HCT116 (cell line): ENCODE measurements at regions not wholly inside any gene's neighbourhood (a gene's known extent, or its start where the extent isn't known, plus 50 kb on each side); places are given as distances from the start of the nearest gene placed in this dataset.

Experiments
- ATAC-seq: fragments of 200-7000 bp; cut with Tn5 transposase; 2 replicates; pipeline ENCODE4 v1.9.1; 2020; ENCODE audit warnings: mild to moderate bottlenecking, moderate library complexity
- BruUV-seq: library from RNA; stranded (reverse); fragments of 400-500 nt; replicated peaks from 2 replicates; lab custom pipeline; 2021; lab: Mats Ljungman, UMichigan
- CTCF ChIA-PET: fragments of 300-600 bp; sonication (Branson Sonifier 250); formaldehyde crosslinking; loops from one replicate; lab custom pipeline; 2021; ENCODE audit warnings: antibody characterized with exemption; lab: Charles Lee
- POLR2A ChIA-PET: fragments of 300-600, 350-600 bp; sonication (Branson Sonifier 250); formaldehyde crosslinking; loops from one replicate; lab custom pipeline; 2021; ENCODE audit warnings: antibody characterized with exemption; lab: Charles Lee
- RAD21 ChIA-PET, 2 experiments: fragments of 300-600 bp; sonication (Branson Sonifier 250); formaldehyde crosslinking; loops; one replicate each; lab custom pipeline; 2023; ENCODE audit warnings: low total read pairs in 2 of 2; ENCODE audit not compliant: uncharacterized antibody in 2 of 2, unreplicated experiment in 2 of 2, low non-redundant PET in 1 of 2; lab: Charles Lee
- DNase-seq: peaks from one replicate; pipeline ENCODE4 v3.0.0-alpha.2; 2010; ENCODE audit warnings: low read depth, low spot score
- H2AFZ ChIP-seq: fragments of 200-600 bp; shearing (Covaris generic), sonication (generic); 2 replicates; pipeline ENCODE4 v1.6.1; 2017; ENCODE audit warnings: low read depth, mixed run types, mixed read lengths, antibody characterized with exemption, low read length; ENCODE audit not compliant: poor library complexity, severe bottlenecking
- H3K27ac ChIP-seq: 2 replicates; pipeline ENCODE4 v1.5.1; 2012; ENCODE audit warnings: low read depth, low read length
- H3K27me3 ChIP-seq: fragments of 200-600 bp; sonication (generic); 2 replicates; pipeline ENCODE4 v1.6.1; 2016; ENCODE audit warnings: mixed run types, low read length, mixed read lengths; ENCODE audit not compliant: insufficient read depth
- H3K36me3 ChIP-seq, 2 experiments: fragments of 200-500 bp in 1 of 2; fragments of 200-600 bp in 1 of 2; sonication (Bioruptor generic) in 1 of 2; sonication (generic) in 1 of 2; 2 replicates each; pipeline versions ENCODE4 v1.5.1 to v1.6.1; 2014 to 2016; ENCODE audit warnings: low read length in 2 of 2, inconsistent platforms in 1 of 2, mixed read lengths in 1 of 2, mixed run types in 1 of 2; ENCODE audit not compliant: insufficient read depth in 2 of 2, control insufficient read depth in 1 of 2
- H3K4me1 ChIP-seq, 2 experiments: fragments of 200-600 bp in 1 of 2; sonication (generic) in 1 of 2; 2 replicates each; pipeline versions ENCODE4 v1.5.1 to v1.6.1; 2012 to 2017; ENCODE audit warnings: low read length in 2 of 2, inconsistent platforms in 1 of 2, mild to moderate bottlenecking in 1 of 2, mixed read lengths in 1 of 2, mixed run types in 1 of 2, moderate library complexity in 1 of 2; ENCODE audit not compliant: insufficient read depth in 2 of 2, control insufficient read depth in 1 of 2
- H3K4me2 ChIP-seq: fragments of 200-600 bp; sonication (generic); 2 replicates; pipeline ENCODE4 v1.6.1; 2017; ENCODE audit warnings: mixed run types, low read length, mixed read lengths
- H3K4me3 ChIP-seq, 2 experiments: fragments of 200-600 bp in 1 of 2; sonication (generic) in 1 of 2; replicated peaks in 1 of 2; 2 replicates each; pipeline ENCODE4 v1.5.1; 2011 to 2016; ENCODE audit warnings: low read length in 2 of 2, control low read depth in 1 of 2, low read depth in 1 of 2, mild to moderate bottlenecking in 1 of 2, mixed read lengths in 1 of 2, mixed run types in 1 of 2
- H3K79me2 ChIP-seq: fragments of 200-600 bp; sonication (generic); 2 replicates; pipeline ENCODE4 v1.6.1; 2017; ENCODE audit warnings: mild to moderate bottlenecking, mixed run types, low read length, moderate library complexity, mixed read lengths; ENCODE audit not compliant: insufficient read depth
- H3K9ac ChIP-seq: fragments of 200-600 bp; sonication (generic); 2 replicates; pipeline ENCODE4 v1.6.1; 2016; ENCODE audit warnings: low read length, mixed read lengths
- H3K9me2 ChIP-seq: fragments of 200-600 bp; sonication (generic), shearing (Covaris generic); 2 replicates; pipeline ENCODE4 v1.6.1; 2017; ENCODE audit warnings: mixed run types, mild to moderate bottlenecking, moderate library complexity; ENCODE audit not compliant: insufficient read depth
- H3K9me3 ChIP-seq, 2 experiments: fragments of 200-500 bp in 1 of 2; fragments of 200-600 bp in 1 of 2; sonication (Bioruptor generic) in 1 of 2; sonication (generic) in 1 of 2; 2 replicates each; pipeline ENCODE4 v1.6.1; 2014 to 2017; ENCODE audit warnings: low read length in 2 of 2, mixed read lengths in 2 of 2, inconsistent platforms in 1 of 2, low read depth in 1 of 2, mild to moderate bottlenecking in 1 of 2, mixed run types in 1 of 2, moderate library complexity in 1 of 2; ENCODE audit not compliant: control insufficient read depth in 1 of 2, insufficient read depth in 1 of 2
- H4K20me1 ChIP-seq: fragments of 200-600 bp; sonication (generic), shearing (Covaris generic); 2 replicates; pipeline ENCODE4 v1.6.1; 2017; ENCODE audit warnings: mixed run types, mild to moderate bottlenecking, moderate library complexity; ENCODE audit not compliant: insufficient read depth
- CBX3 ChIP-seq: IDR thresholded peaks from 2 replicates; pipeline ENCODE4 v1.6.1; 2012; ENCODE audit warnings: low read depth
- ELF1 ChIP-seq: IDR thresholded peaks from 2 replicates; pipeline ENCODE4 v1.6.1; 2012; ENCODE audit warnings: low read depth, borderline replicate concordance
- EZH2phosphoT487 ChIP-seq: fragments of 200-600 bp; IDR thresholded peaks from 2 replicates; pipeline ENCODE4 v1.6.1; 2018; ENCODE audit warnings: antibody characterized with exemption, borderline replicate concordance
- FOSL1 ChIP-seq: IDR thresholded peaks from 2 replicates; pipeline ENCODE4 v1.6.1; 2012; ENCODE audit warnings: low read depth
- JUND ChIP-seq: IDR thresholded peaks from 2 replicates; pipeline ENCODE4 v1.6.1; 2012
- POLR2A ChIP-seq: IDR thresholded peaks from 2 replicates; pipeline ENCODE4 v1.7.0; 2011; ENCODE audit warnings: borderline replicate concordance; ENCODE audit not compliant: insufficient read depth, insufficient read length; ENCODE audit errors: extremely low read depth
- POLR2AphosphoS5 ChIP-seq: IDR thresholded peaks from 2 replicates; pipeline ENCODE4 v1.6.1; 2011; ENCODE audit warnings: mild to moderate bottlenecking, low read depth, low read length, moderate library complexity
- RAD21 ChIP-seq: IDR thresholded peaks from 2 replicates; pipeline ENCODE4 v1.6.1; 2012; ENCODE audit warnings: low read depth, mild to moderate bottlenecking
- SP1 ChIP-seq: IDR thresholded peaks from 2 replicates; pipeline ENCODE4 v1.6.1; 2012; ENCODE audit warnings: low read depth
- SRF ChIP-seq: IDR thresholded peaks from 2 replicates; pipeline ENCODE4 v1.6.1; 2012; ENCODE audit warnings: low read depth
- TCF7L2 ChIP-seq: IDR thresholded peaks from 2 replicates; pipeline ENCODE4 v1.7.0; 2011; ENCODE audit warnings: borderline replicate concordance, inconsistent platforms; ENCODE audit not compliant: insufficient read depth, insufficient read length; ENCODE audit errors: extremely low read depth
- YY1 ChIP-seq: IDR thresholded peaks from 2 replicates; pipeline ENCODE4 v1.6.1; 2011; ENCODE audit warnings: low read length, low read depth, moderate library complexity, mild to moderate bottlenecking; ENCODE audit not compliant: insufficient replicate concordance; ENCODE audit errors: extremely low read depth
- ZFX ChIP-seq: fragments of 450-650 bp; IDR thresholded peaks from 2 replicates; pipeline ENCODE4 v1.6.1; 2017
- ZNF274 ChIP-seq: fragments of 200-500 bp; sonication (Bioruptor generic); IDR thresholded peaks from 2 replicates; pipeline ENCODE4 v1.6.1; 2014; ENCODE audit warnings: mild to moderate bottlenecking, low read depth, low read length, inconsistent platforms
- intact Hi-C: fragments of 100-400 bp; cut with micrococcal nuclease; formaldehyde crosslinking; loops from 2 replicates; pipeline ENCODE4 v1.10.0; 2022
- TF ChIP-seq, protein P1 (sequence below), 3 experiments: fragments of 200-600 bp in 1 of 3; sonication (generic) in 1 of 3; IDR thresholded peaks in 2 of 3; conservative IDR thresholded peaks in 1 of 3; 2 replicates each; pipeline ENCODE4 v1.5.1; 2012 to 2017; ENCODE audit warnings: low read depth in 2 of 3, low read length in 2 of 3, antibody characterized with exemption in 1 of 3, borderline replicate concordance in 1 of 3, control low read depth in 1 of 3, mild to moderate bottlenecking in 1 of 3, mixed read lengths in 1 of 3, mixed run types in 1 of 3, moderate library complexity in 1 of 3; ENCODE audit not compliant: insufficient read depth in 1 of 3
- TF ChIP-seq, protein P2 (sequence below): IDR thresholded peaks from 2 replicates; pipeline ENCODE4 v1.6.1; 2012
- TF ChIP-seq, protein P3 (sequence below): IDR thresholded peaks from 2 replicates; pipeline ENCODE4 v1.6.1; 2012; ENCODE audit warnings: low read depth

DNA sequence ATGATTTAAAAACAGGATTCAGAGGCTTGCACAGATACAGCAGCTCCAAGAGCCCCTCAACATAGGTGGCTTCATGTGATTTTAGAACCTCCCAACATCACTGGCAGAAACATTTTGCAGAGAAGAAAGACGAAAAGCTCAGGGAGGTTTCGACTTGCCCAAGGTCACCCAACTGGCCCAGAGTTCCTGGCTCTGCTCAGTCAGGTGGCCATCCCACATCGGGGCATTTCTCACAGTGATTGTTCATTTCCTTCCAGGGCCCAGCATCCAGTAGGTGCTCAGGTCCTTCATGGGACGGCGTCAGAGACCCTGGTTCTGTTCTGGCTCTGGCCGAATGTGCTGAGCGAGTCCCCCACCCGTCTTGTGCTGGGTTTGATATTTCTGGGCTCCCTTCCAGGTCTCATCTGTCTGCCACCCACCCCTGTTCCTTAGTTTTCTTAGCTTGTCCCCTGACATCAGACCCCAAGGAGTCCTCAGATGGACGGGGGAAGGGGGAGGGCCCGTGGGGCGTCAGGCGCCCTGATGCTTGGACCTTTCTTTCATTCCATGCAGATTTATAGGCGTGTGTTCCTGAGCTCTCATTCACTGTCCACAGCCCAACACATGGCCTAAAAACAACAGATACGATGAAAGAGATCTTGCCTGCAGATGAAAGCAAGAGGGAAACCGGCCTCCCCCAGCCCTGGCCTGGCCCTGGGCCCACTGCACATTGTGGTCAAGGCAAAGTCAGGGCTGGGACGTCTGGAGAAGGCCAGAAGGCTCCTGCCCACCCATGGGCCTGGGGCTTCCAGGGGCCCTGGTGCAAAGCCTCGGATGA lies 123.1 kb upstream of the ZBTB40 start (continued):
- TF ChIP-seq, protein P1, sequence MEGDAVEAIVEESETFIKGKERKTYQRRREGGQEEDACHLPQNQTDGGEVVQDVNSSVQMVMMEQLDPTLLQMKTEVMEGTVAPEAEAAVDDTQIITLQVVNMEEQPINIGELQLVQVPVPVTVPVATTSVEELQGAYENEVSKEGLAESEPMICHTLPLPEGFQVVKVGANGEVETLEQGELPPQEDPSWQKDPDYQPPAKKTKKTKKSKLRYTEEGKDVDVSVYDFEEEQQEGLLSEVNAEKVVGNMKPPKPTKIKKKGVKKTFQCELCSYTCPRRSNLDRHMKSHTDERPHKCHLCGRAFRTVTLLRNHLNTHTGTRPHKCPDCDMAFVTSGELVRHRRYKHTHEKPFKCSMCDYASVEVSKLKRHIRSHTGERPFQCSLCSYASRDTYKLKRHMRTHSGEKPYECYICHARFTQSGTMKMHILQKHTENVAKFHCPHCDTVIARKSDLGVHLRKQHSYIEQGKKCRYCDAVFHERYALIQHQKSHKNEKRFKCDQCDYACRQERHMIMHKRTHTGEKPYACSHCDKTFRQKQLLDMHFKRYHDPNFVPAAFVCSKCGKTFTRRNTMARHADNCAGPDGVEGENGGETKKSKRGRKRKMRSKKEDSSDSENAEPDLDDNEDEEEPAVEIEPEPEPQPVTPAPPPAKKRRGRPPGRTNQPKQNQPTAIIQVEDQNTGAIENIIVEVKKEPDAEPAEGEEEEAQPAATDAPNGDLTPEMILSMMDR (IDR thresholded peaks at IDR 0.05 in 2 of 3, conservative IDR thresholded peaks at IDR 0.05 in 1 of 3; ENCODE audit: borderline replicate concordance in 1 of 3, insufficient read depth in 1 of 3, low read depth in 2 of 3, low read length in 2 of 3), result no peak
- no peak for TF ChIP-seq ELF1
- TF ChIP-seq, all 23 proteins: peak for 0

DNA sequence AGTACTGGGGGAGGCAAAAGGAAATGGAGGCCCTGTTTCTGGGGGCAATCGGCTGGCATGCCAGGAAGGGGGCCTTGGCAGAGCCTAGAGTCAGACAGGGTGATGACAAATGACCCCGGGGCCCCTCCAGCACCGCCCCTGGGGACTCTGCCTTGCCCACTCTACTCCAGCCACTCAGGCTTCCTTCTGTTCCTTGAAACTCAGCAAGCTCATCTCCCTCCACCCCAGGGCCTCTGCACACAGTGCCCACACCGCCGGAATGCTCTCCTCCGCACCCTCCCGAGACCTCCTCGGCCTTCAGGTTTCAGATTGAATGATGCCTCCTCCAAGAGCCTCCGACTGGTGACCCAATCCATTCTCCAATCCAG lies 122.5 kb upstream of the ZBTB40 start:
- no peaks in the 10 kb centered on the region for H3K36me3 ChIP-seq
- no TSS peak for BruUV-seq
- no peak for DNase-seq
- no peaks in the 10 kb centered on the region for H3K9me3 ChIP-seq
- no peak overlapping the region for H3K9ac ChIP-seq
- no peaks in the 10 kb centered on the region for H4K20me1 ChIP-seq
- peaks cover 7 to 14% of the 10 kb centered on the region in 2 experiments for H3K4me1 ChIP-seq
- ChIA-PET RAD21 (no interaction called here), POLR2A (no interaction called here), CTCF (no interaction called here)
- intact Hi-C loops, result no loop called here
- no peak for ATAC-seq
- no peak overlapping the region for H2AFZ ChIP-seq
- H3K27ac ChIP-seq, result no peak overlapping the region
- no peak overlapping the region for H3K4me2 ChIP-seq
- no peak overlapping the region for H3K4me3 ChIP-seq
- no peaks in the 10 kb centered on the region for H3K79me2 ChIP-seq
- no peaks in the 10 kb centered on the region for H3K27me3 ChIP-seq
- no peaks in the 10 kb centered on the region for H3K9me2 ChIP-seq
- TF ChIP-seq POLR2A (no peak), ZNF274 (no peak), TCF7L2 (no peak), EZH2phosphoT487 (no peak), CBX3 (no peak), YY1 (no peak), SRF (no peak), RAD21 (no peak), POLR2AphosphoS5 (no peak), ZFX (no peak), ELF1 (no peak), FOSL1 (no peak), SP1 (no peak), JUND (no peak)
- TF ChIP-seq, protein P1 (IDR thresholded peaks at IDR 0.05 in 2 of 3, conservative IDR thresholded peaks at IDR 0.05 in 1 of 3; ENCODE audit: borderline replicate concordance in 1 of 3, insufficient read depth in 1 of 3, low read depth in 2 of 3, low read length in 2 of 3), result no peak
- TF ChIP-seq, protein P2, sequence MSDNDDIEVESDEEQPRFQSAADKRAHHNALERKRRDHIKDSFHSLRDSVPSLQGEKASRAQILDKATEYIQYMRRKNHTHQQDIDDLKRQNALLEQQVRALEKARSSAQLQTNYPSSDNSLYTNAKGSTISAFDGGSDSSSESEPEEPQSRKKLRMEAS, result no peak
- TF ChIP-seq, protein P3, sequence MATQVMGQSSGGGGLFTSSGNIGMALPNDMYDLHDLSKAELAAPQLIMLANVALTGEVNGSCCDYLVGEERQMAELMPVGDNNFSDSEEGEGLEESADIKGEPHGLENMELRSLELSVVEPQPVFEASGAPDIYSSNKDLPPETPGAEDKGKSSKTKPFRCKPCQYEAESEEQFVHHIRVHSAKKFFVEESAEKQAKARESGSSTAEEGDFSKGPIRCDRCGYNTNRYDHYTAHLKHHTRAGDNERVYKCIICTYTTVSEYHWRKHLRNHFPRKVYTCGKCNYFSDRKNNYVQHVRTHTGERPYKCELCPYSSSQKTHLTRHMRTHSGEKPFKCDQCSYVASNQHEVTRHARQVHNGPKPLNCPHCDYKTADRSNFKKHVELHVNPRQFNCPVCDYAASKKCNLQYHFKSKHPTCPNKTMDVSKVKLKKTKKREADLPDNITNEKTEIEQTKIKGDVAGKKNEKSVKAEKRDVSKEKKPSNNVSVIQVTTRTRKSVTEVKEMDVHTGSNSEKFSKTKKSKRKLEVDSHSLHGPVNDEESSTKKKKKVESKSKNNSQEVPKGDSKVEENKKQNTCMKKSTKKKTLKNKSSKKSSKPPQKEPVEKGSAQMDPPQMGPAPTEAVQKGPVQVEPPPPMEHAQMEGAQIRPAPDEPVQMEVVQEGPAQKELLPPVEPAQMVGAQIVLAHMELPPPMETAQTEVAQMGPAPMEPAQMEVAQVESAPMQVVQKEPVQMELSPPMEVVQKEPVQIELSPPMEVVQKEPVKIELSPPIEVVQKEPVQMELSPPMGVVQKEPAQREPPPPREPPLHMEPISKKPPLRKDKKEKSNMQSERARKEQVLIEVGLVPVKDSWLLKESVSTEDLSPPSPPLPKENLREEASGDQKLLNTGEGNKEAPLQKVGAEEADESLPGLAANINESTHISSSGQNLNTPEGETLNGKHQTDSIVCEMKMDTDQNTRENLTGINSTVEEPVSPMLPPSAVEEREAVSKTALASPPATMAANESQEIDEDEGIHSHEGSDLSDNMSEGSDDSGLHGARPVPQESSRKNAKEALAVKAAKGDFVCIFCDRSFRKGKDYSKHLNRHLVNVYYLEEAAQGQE, result no peak
